Astrocyte (in vitro differentiated cells and primary cell): ENCODE measurements at regions not wholly inside any gene's neighbourhood (a gene's known extent, or its start where the extent isn't known, plus 50 kb on each side); places are given as distances from the start of the nearest gene placed in this dataset.

ENCODE experiments used
- EZH2 ChIP-seq: IDR thresholded peaks from 2 replicates; pipeline ENCODE4 v1.6.1; 2012; ENCODE audit warnings: mild to moderate bottlenecking, low read length, inconsistent platforms; ENCODE audit not compliant: insufficient read depth
- TF ChIP-seq, protein P1 (sequence below): IDR thresholded peaks from 2 replicates; pipeline ENCODE4 v1.5.1; 2011; ENCODE audit warnings: low read depth, mild to moderate bottlenecking, inconsistent platforms, low read length, moderate library complexity; ENCODE audit not compliant: insufficient read depth

DNA sequence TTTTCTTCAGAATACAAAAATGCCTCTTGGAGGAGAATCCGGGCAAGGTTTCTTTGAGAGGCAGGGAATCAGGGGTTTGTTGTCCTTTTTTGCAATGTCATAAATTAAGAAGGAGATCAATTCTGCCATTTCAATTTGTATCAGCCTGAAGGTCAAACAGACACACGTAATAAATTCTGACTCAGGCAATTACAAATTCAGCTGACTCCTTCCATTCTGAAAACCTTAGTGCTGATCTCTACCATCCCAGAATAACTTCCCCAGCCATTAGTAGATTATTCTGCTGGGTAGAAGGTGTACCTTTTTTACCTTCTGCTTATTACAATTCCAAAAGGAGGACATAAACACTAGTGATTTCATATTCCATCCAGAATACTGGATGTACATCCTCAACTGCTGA, 516.6 kb downstream of the AGTPBP1 start:
- TF ChIP-seq, protein P1, sequence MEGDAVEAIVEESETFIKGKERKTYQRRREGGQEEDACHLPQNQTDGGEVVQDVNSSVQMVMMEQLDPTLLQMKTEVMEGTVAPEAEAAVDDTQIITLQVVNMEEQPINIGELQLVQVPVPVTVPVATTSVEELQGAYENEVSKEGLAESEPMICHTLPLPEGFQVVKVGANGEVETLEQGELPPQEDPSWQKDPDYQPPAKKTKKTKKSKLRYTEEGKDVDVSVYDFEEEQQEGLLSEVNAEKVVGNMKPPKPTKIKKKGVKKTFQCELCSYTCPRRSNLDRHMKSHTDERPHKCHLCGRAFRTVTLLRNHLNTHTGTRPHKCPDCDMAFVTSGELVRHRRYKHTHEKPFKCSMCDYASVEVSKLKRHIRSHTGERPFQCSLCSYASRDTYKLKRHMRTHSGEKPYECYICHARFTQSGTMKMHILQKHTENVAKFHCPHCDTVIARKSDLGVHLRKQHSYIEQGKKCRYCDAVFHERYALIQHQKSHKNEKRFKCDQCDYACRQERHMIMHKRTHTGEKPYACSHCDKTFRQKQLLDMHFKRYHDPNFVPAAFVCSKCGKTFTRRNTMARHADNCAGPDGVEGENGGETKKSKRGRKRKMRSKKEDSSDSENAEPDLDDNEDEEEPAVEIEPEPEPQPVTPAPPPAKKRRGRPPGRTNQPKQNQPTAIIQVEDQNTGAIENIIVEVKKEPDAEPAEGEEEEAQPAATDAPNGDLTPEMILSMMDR: no peak
- TF ChIP-seq EZH2: no peak
